MM.1S (cell line): ENCODE measurements at regions not wholly inside any gene's neighbourhood (a gene's known extent, or its start where the extent isn't known, plus 50 kb on each side); places are given as distances from the start of the nearest gene placed in this dataset.

Experiments
- CTCF ChIP-seq: fragments of 300-600 bp; sonication (generic); IDR thresholded peaks from 2 replicates; pipeline ENCODE4 v1.5.1; 2016; ENCODE audit warnings: antibody characterized with exemption, low read length, mixed read lengths
- EZH2 ChIP-seq: fragments of 300-600 bp; sonication (generic); optimal IDR thresholded peaks from 2 replicates; pipeline ENCODE3; 2017; ENCODE audit warnings: low read depth, mild to moderate bottlenecking, antibody characterized with exemption, low read length, mixed read lengths
- EZH2phosphoT487 ChIP-seq: fragments of 300-600 bp; sonication (generic); IDR thresholded peaks from 2 replicates; pipeline ENCODE4 v1.6.1; 2018; ENCODE audit warnings: antibody characterized with exemption, low read length

DNA sequence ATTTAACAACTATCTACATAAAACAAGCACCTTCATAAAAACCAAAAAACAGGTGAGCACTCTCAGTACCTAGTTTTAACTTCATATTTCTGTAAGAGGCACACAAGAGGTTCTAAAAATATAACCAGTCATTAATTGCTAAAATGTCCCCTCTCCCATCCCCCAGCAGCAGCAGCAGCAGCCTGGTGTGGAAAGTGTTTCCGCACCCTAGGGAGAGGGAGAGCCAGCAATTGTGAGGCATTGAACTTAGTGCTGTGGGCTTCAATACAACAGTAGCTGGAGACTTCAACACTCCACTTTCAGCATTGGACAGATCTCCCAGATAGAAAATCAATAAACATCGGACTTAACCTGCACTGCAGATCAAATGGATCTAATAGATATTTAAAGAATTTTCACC is 1158.5 kb downstream of the JRKL start:
- no peak for TF ChIP-seq CTCF
- no peak for TF ChIP-seq EZH2
- no peak for TF ChIP-seq EZH2phosphoT487
